HG02840 (cell line): ENCODE measurements at regions not wholly inside any gene's neighbourhood (a gene's known extent, or its start where the extent isn't known, plus 50 kb on each side); places are given as distances from the start of the nearest gene placed in this dataset.
"Not testable (repeated sequence)": the region's sequence is repeated elsewhere in the genome, so short reads cannot be mapped to it uniquely, and the experiment has no call there.

ENCODE experiments used
- ATAC-seq: cut with Tn5 transposase; IDR thresholded peaks from one replicate; pipeline ENCODE4 v1.9.1; 2021; ENCODE audit warnings: mild to moderate bottlenecking, moderate library complexity, moderate number of reproducible peaks; ENCODE audit not compliant: unreplicated experiment, low FRiP score

- no peak for ATAC-seq
These were observed 734.3 kb upstream of the MIR17HG start for GRCh38 chr13:90613076-90613795.

GRCh38 chr13:90615236-90615635 is 732.3 kb upstream of the MIR17HG start:
- no peak for ATAC-seq

- ATAC-seq, result no peak
These were observed 731.7 kb upstream of the MIR17HG start for GRCh38 chr13:90615767-90616166.

GRCh38 chr13:90618133-90618532 is 729.4 kb upstream of the MIR17HG start:
- no peak for ATAC-seq

- ATAC-seq, result no peak
These were observed 724.9 kb upstream of the MIR17HG start for GRCh38 chr13:90622541-90622940.

GRCh38 chr13:90623318-90624011 is 724.0 kb upstream of the MIR17HG start:
- ATAC-seq, result no peak

GRCh38 chr13:90627813-90628212 is 719.7 kb upstream of the MIR17HG start:
- ATAC-seq, result no peak

- ATAC-seq, result no peak
These were observed 719.0 kb upstream of the MIR17HG start for GRCh38 chr13:90628471-90628870.

- ATAC-seq, result no peak
These were observed 716.8 kb upstream of the MIR17HG start for GRCh38 chr13:90630716-90631115.

- ATAC-seq, result no peak
These were observed 715.3 kb upstream of the MIR17HG start for GRCh38 chr13:90632184-90632583.

GRCh38 chr13:90633849-90634248 is 713.6 kb upstream of the MIR17HG start:
- no peak for ATAC-seq

- no peak for ATAC-seq
These were observed 706.5 kb upstream of the MIR17HG start for GRCh38 chr13:90640976-90641375.

- no peak for ATAC-seq
These were observed 705.6 kb upstream of the MIR17HG start for GRCh38 chr13:90641884-90642283.

GRCh38 chr13:90645582-90645981 is 701.9 kb upstream of the MIR17HG start:
- ATAC-seq, result no peak

- ATAC-seq, result no peak
These were observed 699.0 kb upstream of the MIR17HG start for GRCh38 chr13:90648497-90648896.

GRCh38 chr13:90652036-90652435 is 695.5 kb upstream of the MIR17HG start:
- ATAC-seq, result no peak

GRCh38 chr13:90654970-90655369 is 692.5 kb upstream of the MIR17HG start:
- ATAC-seq, result no peak

- ATAC-seq, result not testable (repeated sequence)
These were observed 683.3 kb upstream of the MIR17HG start for GRCh38 chr13:90664200-90664599.

GRCh38 chr13:90673746-90674145 is 673.7 kb upstream of the MIR17HG start:
- no peak for ATAC-seq

- ATAC-seq, result no peak
These were observed 672.4 kb upstream of the MIR17HG start for GRCh38 chr13:90675129-90675528.

GRCh38 chr13:90680826-90681225 is 666.7 kb upstream of the MIR17HG start:
- ATAC-seq, result no peak

- no peak for ATAC-seq
These were observed 663.8 kb upstream of the MIR17HG start for GRCh38 chr13:90683711-90684131.
